HG03378 (cell line): ENCODE measurements at regions not wholly inside any gene's neighbourhood (a gene's known extent, or its start where the extent isn't known, plus 50 kb on each side); places are given as distances from the start of the nearest gene placed in this dataset.
A peak's percentile ranks its signal among the peaks of the same experiment; 100 is the strongest.
"Not testable (repeated sequence)": the region's sequence is repeated elsewhere in the genome, so short reads cannot be mapped to it uniquely, and the experiment has no call there.

Source experiments
- ATAC-seq: cut with Tn5 transposase; IDR thresholded peaks from one replicate; pipeline ENCODE4 v1.9.1; 2021; ENCODE audit warnings: mild to moderate bottlenecking, moderate library complexity; ENCODE audit not compliant: unreplicated experiment

GRCh38 chr7:3094701-3095445 is 51.2 kb upstream of the CARD11 start:
- ATAC-seq, result peak; percentile 56

- ATAC-seq, result no peak
Measured at GRCh38 chr7:3097734-3098133, 54.1 kb upstream of the CARD11 start.

DNA sequence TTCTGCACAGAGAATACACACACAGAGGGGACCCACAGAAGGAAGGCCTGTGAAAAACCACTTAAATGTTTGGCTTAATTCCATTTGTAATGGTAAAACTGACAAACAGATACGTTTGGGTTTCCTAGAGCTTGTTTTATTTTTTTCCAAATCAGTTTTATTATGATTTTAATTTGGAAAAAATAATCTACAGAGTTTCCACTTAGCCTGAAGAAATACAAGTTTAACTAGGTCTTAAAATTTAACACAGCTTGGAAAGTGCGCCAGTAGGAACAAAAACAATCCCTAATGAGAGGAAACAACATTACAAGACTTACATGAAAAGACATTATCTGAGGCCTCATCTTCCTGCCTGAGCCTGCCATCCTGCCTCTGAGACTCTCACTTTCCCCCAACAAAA is 58.5 kb upstream of the CARD11 start:
- ATAC-seq, result no peak

DNA sequence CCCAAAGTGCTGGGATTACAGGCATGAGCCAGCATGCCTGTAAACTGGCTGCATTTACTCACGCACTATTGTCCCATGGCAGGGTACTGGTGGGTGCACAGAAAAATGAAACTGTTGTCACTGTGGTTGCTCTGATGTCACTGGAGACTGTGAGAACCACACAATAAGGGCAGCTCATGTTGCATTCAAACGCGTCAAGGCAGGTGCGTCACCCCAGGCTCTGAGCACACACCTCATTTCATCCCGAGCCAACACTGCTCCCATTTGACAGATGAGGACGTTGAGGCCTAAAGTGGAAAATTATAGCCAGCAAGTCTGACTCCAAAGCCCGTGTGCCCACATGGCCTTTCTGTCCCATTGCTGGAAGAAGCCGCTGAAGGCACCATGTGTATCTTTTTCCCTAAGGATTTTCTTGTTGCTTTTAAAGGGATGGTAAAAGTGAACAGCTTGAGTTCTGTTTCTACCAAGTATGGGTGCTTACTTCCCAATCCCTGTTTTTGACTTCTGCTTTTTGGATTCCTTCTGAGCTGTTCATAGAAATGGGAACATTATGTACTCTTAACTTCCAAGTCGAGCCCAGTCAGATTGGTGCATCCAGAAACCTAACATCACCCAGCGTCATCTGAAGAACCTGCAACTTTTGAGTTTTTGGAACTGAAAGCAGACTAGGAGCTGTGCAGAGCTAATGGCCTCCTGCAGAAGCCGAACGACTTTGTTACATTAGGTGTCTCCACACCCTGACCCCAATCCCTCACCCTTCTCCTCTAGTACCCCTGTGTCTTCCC is 60.1 kb upstream of the CARD11 start:
- no peak for ATAC-seq

- ATAC-seq, result no peak
Measured at GRCh38 chr7:3105856-3106255, 62.2 kb upstream of the CARD11 start.

DNA sequence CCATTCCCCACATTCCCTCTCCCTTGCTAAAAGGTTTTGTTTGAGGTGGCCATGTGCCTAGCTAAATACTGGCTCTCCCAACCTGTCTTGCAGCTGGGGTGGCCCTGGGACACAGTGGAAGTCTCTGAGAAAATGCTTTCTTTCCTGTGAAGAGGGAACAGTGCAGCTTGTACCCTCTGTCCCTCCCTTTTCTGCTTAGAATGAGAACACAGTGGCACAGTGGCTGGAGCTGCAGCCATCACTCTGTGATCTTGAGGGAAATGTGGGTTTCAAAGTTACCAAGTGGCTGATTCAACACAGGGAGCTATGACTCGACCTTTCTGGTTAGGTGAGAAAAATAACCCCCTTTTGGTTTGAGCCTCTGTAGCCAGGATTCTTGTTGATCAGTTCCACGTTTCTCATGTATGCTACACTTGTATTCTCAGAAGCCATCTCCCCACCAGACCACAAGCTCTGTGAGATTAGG is 62.7 kb upstream of the CARD11 start:
- ATAC-seq, result no peak

GRCh38 chr7:3107228-3107763 is 63.6 kb upstream of the CARD11 start:
- ATAC-seq, result no peak

DNA sequence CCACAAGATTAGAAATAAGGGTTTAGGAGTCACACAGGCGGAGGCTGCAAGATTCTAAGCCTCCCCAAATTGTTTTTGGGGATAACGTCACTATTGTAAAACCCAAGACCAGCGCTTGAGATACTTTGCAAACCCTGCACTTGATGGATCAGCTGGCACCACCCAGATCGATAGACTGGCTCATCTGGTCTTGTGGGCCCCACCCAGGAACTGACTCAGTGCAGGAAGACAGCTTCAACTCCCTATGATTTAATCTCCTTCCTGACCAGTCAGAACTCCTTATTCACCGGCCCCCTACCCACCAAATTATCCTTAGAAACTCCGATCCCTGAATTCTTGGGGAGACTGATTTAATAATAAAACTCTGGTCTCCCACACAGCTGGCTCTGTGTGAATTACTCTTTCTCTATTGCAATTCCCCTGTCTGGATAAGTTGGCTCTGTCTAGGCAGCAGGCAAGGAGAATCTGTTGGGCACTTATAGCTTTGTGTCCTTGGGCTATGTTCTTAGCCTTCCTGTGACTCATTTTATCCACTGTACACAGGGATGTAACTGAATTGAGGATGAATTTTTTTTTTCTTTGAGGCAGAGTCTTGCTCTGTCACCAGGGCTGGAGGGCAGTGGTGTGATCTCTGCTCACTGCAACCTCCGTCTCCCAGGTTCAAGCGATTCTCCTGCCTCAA is 64.4 kb upstream of the CARD11 start:
- no peak for ATAC-seq

DNA sequence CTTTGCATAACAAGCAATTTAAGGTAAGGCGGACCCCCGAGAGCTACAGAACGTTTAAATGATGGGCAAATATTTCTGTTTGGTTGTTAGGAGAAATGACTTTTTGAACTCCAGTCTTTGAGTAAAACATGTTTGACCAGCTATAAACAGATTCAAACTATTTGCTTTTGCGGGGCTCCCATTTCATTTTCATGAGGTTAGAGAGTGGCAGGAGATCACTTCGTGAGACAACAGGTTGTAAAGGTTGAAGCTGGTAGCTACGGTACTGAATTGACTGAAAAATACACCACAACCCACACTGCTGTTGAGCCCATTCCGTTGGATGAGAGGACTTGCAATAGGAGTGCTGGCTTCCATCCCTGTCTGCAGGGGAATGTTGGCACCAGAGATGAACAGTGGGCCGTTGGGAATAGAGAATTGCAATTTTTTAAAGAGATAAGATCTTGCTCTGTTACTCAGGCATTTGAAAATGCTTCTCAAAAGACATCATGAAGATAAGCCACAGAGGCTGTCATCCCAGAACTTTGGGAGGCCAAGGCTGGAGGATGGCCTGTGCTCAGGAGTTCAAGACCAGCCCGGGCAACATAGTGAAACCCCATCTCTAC is 65.7 kb upstream of the CARD11 start:
- ATAC-seq, result no peak

- ATAC-seq, result no peak
Measured at GRCh38 chr7:3112479-3113134, 68.9 kb upstream of the CARD11 start.

GRCh38 chr7:3114917-3115316 is 71.2 kb upstream of the CARD11 start:
- no peak for ATAC-seq

DNA sequence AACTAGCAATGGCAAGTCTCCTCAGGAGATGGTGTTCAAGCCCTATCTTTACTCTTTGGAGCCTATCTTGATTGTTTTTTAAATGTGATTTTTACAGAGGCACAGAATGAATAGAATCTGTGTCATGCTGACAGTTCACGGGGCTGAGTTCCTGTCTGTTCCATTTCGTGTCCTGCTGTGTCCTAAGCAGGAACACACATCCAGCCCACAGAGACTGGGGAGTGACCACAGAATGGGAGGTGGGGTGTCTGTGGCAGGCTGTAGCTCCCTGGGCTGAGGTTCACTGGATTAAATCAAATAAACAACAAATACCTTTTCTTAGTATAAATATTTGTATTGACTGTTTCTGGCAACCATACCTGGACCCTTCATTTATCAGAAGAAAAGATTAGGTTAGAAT is 73.4 kb upstream of the CARD11 start:
- no peak for ATAC-seq

DNA sequence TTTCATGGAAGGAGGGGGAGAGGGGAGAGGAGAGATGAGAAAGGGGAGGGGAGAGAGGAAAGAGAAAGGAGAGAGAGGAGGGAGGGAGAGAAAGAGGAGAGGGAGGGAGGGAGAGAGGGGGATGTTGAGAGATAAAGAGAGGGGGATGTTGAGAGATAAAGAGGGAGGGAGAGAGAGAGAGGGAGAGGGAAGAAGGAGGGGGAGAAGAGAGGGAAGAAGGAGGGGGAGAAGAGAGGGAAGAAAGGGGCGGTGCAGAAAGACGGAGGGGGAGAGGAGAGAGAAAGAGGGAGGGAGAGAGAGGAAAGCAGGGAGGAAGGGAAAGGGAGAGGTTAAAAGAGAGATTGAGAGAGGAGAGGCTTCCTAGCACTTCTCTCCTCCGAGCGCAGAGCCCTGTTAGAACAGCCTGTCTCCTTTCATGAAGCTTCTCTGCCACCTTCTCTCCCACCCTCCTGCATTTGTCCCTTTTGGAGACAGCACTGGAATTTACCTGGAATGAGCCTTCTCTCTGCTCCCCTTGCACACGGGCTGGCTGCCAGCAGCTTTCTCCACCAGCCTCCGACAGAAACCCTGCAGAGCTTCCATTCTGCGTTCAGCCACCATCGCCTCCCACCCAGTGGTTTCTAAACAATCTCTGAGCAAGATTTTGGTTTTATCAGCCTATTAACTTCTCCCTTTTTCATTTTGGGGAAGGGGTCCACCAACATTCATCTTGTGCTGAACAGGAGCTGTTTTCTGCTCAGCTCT is 74.0 kb upstream of the CARD11 start:
- no peak for ATAC-seq

DNA sequence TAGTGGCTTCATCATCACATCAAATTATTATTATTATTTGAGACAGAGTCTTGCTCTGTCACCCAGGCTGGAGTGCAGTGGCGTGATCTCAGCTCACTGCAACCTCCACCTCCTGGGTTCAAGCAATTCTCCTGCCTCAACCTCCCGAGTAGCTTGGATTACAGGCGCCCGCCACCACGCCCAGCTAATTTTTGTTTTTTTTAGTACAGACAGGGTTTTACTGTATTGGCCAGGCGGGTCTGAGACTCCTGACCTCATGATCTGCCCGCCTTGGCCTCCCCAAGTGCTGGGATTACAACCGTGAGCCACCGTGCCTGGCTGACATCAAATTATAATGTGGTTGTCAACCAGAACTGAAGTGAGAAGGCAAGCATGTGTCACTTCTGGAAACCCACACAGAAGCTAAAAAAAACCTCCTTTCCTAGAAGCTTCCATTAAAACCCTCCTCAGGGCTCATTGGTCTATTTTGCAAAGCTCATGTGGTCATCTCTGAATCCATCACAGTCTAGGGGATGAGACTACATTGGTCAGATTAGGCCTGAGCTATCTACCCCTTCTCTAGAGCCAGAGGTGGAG is 75.8 kb upstream of the CARD11 start:
- ATAC-seq, result not testable (repeated sequence)

- ATAC-seq, result no peak
Measured at GRCh38 chr7:3119963-3120362, 76.3 kb upstream of the CARD11 start.

- no peak for ATAC-seq
Measured at GRCh38 chr7:3120513-3120912, 76.8 kb upstream of the CARD11 start.

- no peak for ATAC-seq
Measured at GRCh38 chr7:3128857-3129490, 85.3 kb upstream of the CARD11 start.

DNA sequence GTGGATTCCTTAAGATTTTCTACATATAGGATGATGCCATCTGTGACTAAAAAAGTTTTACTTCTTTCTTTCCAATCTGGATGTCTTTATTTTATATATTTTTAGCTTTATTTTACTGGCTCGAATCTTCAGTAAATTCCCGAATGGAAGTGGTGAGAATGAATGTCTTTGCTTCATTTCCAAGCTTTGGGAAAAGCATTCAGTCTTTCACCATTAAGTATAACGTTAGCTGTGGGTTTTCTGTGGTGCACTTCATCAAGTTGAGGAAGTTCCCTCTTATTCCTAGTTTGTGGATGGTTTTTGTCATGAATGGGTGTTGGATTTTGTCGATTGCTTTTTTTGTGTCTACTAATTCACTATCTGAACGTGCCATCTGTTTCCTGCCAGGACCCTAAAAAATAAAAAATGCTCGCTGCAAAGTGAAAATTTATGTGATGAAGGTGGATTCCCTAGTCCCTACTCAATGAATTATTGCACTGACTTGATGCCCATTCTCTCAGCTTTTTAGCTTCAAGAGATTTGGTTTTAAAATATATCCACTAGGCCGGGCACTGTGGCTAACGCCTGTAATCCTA is 90.2 kb upstream of the CARD11 start:
- no peak for ATAC-seq

- no peak for ATAC-seq
Measured at GRCh38 chr7:3134745-3135144, 91.1 kb upstream of the CARD11 start.
